Activated CD8-positive, alpha-beta memory T cell treated with anti-CD3 and anti-CD28 coated beads for 48 hours (primary cell): ENCODE measurements at regions not wholly inside any gene's neighbourhood (a gene's known extent, or its start where the extent isn't known, plus 50 kb on each side); places are given as distances from the start of the nearest gene placed in this dataset.

Source experiments
- DNase-seq, 3 experiments: peaks; one replicate each; pipeline ENCODE4 v3.0.0-alpha.2; 2020; ENCODE audit warnings: low read depth in 2 of 3, low spot score in 2 of 3

DNA sequence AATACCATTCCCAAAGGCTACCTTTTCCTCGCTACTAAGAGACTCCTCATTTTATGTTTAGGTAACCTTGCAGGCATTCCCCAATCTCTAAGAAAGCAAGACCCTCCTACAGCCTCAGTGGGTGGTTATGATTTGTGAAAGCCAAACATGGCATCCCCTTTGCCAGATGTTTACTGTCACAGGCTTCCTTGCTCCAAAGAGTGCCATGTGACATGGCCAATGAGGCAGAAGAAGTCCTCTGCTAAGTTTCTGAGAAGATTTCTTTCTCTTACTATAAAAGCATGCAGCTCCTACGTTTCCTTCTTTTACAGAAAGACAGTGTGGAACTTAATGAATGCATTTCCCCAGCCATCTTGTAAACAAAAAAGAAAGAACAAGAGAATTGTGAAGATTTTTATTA is 688.2 kb downstream of the TBC1D32 start:
- no peak for DNase-seq

DNA sequence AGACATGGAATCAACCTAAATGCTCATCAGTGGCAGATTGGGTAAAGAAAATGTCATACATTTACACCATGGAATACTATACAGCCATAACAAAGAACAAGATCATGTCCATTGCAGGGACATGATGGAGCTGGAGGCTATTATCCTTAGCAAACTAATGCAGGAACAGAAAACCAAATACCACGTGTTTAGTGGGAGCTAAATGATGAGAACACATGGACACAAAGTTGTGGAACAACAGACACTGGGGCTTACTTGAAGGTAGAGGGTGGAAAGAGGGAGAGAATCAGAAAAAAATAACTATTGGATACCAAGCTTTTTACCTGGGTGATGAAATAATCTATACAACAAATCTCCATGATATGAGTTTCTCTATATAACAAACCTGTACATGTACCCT is 701.3 kb downstream of the TBC1D32 start:
- no peak for DNase-seq

DNA sequence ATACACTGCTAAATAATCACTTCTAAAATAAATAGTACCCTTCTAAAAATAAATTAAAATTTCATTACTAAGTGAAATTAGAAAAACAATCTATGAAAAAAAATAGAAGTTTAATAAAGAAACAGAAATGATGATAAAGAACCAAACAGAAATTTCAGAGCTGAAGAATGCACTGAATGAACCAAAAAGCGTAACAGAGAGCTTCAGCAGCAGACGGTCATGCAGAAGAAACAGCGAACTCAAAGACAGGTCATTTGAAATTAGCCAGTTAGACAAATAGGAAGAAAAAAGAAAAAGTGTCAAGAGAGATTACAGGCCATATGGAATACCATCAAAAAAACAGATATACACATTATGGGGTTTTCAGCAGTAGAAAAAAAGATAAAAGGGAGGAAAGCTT is 706.7 kb downstream of the TBC1D32 start:
- DNase-seq: no peak

DNA sequence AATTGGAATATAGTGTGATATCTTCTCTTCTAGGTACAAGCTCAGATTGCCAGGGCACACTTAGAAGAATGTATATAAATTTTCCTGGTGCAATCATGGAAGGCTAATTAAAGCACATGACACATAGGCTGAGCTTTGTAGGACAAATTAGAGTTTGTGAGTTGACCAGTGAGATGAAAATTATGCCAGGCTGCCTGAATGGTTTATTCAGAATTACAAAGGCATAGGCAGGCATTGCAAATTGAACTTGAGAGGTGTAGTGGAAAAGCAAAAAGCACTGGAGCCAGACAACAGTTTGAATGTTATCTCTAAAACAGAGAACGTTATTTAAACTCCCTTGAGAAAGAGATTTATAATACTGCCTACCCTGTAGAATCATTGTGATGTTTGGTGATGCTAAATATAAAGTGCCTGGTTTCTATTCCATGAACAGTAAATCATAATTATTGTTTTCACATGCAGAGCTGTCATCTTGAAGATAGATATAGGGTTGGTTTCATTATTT is 712.1 kb downstream of the TBC1D32 start:
- no peak for DNase-seq

DNA sequence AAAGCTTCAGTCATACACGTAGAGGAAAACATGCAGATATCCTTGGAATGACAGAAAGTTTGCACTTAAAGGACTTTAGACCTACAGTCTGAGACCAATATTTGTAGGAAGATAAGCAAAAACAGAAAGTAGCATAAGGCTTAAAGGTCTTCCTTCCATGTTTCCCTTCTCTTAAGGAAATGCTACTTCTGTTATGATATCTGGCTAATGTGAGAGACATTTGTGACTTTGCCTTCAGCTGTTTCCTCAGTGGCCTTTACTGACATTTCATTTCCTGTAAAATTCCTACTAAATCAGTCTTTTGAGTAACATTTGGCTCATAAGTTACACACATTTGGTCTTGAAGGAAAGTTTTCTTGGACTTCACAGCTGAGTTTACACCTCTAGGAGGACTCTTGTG is 713.4 kb downstream of the TBC1D32 start:
- DNase-seq: no peak

DNA sequence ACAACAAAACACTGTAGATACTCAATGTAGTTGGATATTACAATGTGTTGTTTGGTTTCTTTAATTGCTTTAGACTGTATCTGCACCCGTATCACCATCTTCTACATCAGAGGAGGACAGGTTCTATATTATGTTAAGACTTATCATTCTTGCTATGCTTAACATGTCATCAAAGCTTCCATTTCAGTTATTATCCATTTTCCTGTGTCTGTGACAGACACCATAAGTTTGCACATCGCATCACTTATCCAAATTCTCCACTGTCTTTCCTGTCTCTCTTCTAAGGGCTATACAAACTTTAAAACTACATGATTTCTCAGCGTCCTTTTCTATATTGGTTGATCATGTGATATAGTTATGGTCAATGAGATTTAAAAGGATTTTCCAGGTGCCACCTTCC is 719.0 kb downstream of the TBC1D32 start:
- DNase-seq: no peak

DNA sequence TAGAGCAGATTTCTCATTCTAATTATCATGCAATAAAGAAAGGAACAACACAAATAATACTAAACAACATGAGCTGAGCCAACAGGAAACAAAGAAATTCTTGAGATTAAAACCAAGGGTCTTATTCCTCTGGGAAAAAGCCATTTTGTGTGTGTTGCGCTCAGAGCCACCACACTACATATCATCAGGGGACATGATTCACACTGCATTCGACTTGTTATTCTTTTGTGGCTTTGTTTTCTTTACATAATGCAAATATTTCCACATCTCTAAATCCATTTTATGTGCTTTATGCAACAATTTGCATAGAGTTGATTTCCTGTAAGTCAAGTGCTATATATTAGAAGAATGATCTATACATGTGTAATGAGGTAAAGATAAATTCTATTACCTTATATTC is 719.6 kb downstream of the TBC1D32 start:
- no peak for DNase-seq

DNA sequence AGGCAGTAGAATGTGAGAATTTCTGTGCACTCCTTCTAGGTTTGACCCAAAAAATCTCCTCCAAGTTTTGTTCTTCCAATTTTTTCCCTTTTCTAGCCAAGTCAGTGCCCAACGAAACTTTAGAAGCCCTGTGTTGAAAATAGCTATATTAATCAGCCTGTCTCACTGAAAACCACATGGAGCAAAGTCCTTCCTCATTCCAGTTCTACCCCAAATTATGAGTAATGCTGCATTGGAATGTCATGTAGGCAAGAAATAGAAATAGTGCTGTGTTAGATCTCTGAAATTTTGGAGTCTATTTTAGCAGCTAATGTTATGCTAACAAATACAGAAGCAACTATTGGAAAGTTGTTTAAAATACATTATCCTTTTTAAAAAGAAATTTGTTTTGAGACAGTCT is 725.5 kb downstream of the TBC1D32 start:
- DNase-seq: no peak

DNA sequence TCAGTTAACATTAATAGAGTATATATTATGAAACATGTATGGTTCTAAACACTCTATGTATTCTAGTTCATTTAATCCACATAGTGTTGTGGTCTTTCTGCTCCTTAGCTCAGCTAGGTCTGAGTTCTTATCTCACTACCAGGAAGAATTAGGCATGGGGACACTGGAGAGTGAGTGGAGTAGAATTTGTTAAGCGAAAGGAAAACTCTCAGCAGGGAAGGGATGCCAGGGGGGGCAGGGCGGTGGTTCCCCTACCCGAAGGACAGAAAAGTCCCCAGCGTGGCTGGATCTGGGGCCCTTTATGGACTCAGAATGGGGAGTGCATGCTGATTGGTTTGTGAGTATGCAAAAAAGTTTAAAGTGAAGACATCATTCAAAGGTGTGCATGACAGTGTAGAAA is 727.5 kb downstream of the TBC1D32 start:
- no peak for DNase-seq

DNA sequence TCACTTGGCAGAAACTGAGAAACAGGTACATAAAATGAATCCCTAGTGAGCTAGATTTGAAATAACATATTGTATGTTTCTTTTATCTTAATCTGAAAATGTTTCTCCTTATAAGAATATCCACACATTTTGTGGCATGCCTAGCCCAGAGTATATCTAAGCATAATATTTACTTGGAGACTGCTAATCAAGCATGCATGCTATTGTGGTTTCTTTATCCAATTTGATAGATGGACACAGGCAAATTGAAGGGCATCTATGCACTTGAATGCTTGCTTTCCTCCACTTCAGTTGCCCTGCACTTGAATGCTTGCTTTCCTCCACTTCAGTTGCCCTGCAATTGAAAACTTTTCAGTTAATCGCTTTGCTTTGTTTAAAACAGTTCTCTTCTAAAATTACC is 729.8 kb downstream of the TBC1D32 start:
- no peak for DNase-seq

DNA sequence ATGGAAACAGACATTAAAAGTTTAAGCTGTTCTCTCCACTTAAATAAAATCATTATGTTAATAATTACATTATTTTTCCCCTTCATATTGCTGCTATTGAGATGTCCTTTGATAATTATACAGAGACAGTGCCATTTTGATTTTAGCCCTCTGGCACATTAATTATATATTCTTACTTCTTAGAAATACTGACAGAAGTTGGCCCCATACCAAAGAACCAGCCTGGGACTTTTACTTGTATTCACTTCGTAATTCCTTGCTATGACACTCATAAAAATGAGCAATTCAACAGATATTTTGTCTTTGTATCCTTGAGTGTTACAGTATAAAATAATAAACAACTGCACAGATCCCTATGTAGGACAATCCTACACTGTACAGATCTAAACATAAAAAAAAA is 743.7 kb downstream of the TBC1D32 start:
- DNase-seq: no peak

DNA sequence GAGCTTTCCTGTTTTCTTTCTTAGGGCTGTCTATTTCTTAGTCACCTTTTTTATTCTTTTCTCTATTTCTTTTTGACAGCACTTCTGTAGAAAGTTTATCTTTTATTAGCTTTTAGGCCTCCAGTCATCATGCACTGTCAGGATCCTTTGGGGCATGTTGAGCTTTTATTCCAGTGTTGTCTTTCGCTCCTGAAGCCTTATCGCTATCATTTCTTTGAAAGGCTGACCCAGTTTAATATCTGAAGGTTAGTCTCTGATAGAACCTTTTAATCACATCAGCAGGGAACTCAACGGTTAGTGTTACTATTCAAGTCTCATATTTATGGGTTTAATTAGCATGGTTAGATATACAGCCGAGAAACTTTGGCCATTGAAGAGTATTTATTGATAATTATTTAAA is 745.9 kb downstream of the TBC1D32 start:
- no peak for DNase-seq

DNA sequence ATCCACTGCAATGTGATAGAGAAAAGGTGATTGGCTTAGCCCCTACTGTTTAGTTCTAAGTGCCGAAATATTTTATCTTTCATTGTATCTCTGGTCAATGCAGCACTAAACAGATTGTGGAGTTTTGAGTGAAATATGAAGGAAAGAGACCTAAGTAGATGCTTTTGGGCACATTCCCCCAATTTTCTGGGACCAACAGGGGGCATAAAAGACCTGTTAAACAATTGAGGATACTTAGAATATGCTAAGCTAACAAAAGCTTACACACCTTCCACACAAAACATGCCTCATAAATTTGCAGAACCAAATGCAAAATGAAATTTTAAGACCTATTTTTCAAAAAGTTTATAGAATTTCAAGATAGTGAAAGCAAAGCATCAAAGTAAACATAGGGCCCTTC is 746.9 kb downstream of the TBC1D32 start:
- DNase-seq: no peak

DNA sequence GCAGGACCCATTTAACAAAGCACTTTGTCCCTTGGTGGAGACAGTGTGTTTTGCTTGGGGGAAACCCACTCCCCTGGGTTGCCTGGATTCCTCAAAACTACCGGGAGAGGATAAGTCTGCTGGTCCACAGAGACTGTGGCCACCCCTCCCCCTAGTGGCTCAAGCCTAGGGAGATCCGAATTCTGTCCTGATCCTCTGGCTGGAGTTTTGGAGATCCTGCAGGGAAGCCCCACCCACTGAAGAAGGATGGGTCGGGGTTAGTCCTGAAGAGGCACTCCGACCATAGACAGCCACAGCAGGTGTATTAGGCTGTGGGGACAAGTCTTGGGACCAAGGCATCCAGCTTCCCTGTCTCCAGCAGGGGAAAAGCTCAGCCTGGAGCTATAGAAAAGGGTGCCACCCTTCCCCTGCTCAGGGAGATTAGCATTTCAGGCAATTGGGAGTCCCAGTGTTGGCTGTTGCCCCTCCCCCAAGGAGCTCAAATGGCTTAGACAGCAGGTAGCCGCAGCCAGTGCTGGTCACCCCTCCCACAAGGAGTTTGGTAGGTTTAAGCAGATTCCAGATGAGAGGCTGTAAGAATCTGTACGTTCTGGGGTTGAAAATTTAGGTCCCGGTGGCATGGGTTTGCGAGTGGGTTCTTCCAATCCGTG is 750.0 kb downstream of the TBC1D32 start:
- DNase-seq: no peak

DNA sequence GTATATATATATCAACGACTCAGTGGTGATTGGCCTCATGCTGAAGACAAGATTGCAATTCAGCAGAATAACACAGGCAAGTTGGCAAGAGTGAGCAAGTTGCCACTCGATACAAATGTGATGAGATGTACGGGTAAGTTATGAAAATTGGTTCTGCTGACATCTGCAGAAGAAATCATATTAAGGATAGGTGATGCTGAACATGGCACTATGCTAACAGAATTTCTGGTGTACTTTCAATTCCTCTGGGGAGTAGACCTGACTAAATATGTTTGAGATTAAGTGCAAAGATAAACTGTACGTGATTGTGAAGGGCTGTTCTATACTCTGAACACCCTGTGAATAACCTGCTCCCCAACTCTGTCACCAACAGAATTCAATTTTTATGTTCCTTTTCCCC is 758.2 kb downstream of the TBC1D32 start:
- DNase-seq: no peak

DNA sequence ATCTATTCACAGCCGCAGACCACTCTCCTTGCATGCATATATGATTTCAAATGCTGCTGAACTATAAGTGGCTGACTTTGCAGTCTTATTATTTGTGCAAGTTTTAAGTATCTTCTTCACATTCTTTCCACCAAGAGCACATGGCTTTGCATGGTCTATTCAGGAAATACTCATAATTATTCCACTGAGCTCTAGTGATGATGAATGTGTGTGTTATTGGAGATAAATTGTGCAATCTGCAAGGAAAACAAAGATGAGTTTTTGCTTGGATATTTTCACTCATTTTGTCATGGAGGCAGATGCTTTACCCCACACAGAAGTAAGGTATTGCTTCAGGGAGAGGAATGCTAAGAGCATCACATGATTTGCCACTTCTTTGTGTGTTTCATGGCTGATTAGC is 764.6 kb downstream of the TBC1D32 start:
- DNase-seq: no peak

DNA sequence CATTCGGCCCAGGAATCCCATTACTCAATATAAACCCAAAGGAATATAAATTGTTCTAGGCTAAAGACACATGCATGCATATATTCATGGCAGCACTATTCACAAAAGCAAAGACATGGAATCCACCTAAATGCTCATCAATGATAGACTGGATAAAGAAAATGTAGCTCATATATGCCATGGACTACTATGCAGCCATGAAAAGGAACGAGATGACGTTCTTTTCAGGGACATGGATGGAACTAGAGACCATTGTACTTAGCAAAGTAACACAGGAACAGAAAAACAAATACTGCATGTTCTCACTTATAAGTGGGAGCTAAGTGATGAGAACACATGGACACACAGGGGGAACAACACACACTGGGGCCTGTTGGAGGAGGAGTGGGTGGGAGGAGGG is 769.5 kb downstream of the TBC1D32 start:
- DNase-seq: no peak

DNA sequence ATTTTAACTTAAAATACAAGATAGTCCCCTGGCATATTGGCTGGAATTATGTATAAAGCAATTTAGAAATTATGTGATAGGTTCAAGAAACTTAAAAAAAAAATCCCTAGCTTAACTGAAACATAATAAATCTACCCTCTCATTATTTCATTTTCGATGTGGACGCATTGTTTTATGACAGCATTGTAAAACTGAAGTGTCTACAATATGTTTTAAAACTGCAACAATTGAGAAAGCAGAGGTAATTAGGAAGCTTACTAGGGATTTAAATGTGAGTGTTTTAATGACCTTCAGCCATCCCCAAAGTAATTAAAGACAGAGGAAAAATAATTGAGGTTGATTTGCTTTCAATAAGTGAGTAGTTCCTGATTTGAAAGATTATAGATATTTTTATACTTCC is 776.0 kb downstream of the TBC1D32 start:
- no peak for DNase-seq

DNA sequence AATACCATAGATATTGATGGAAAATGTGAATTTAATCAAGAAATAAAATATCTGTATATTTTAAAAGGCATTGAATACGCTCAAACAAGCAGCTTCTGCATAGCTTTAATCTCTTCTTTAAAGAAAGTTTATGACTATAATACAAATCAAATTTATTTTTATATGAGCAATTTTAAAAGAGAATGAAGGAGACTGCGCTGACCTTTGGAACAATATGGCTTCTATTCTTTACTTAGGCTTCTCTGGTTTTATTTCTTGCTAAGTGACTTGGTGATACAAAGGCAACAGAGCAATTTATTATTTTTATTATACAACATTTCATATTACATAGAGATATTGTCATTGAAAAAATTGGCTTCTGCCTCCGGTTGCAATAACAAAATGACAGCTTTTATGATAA is 776.7 kb downstream of the TBC1D32 start:
- no peak for DNase-seq

DNA sequence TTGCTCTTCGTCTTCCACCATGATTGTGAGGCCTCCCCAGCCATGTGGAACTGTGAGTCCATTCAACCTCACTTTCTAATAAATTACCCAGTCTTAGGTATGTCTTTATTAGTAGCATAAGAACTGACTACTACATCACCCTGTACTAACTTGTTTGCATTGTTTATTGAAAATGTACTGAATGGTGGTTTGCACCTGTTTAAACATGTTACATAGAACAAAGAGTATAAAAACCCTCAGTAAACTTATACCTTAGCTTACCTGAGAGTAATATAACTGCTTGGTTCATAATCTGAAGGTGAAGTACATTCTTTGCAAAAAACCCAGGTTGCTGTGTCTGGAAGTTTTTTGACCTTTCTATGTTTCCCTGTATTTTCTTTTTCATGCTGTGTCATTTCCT is 777.8 kb downstream of the TBC1D32 start:
- DNase-seq: no peak

DNA sequence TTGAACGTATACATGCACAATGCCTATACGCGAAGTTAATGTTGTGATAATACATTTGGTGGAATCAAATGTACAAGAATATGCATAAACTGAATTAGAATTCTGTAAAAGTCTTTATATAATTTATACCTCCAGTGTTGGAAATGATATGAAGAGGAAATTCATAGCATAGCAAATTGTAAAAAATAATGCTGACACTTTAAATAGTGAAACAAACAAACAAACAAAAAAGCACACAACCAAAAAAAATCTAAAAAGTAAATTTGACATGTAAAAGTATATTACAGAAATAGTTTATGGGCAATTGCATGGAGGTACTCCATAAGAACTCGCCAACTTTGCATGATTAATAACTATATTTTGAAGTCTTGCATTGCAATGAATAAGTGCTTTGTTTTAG is 780.9 kb downstream of the TBC1D32 start:
- no peak for DNase-seq

DNA sequence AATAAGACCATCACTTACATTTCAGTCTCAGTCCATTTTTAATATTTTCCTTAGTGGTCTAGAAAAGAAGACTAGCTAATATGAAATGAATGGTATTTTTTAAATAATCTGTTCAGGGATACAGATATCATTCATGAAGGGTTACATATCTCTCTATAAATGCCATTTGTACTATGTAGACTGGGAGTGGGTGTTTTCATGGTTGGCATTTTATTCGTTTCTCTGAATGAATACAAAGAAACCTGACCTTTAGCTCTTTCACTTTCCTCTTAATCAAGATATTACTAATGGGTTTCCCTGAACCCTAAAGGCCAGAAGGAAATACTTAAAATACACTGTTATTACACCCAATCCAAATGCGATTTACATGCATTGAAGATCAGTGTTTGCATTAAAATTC is 788.9 kb downstream of the TBC1D32 start:
- DNase-seq: no peak

DNA sequence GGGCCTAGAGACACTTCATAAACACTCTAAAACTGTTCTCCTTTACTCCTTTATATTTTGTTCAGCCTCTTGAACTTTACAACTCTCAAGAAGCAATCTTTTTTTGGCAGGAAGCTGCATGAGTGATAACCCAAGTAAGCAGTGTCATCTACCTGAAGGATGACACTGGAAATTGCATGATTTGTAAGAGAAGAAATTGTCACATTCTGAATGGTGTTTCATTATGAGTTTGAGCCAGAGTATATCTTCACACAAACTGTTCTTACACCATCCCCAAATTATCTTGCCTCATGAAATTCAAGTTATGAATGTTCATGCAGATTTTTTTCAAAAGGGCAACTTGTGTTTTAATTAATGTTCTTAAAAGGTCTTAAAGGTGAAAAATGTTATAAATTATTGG is 799.3 kb downstream of the TBC1D32 start:
- no peak for DNase-seq

DNA sequence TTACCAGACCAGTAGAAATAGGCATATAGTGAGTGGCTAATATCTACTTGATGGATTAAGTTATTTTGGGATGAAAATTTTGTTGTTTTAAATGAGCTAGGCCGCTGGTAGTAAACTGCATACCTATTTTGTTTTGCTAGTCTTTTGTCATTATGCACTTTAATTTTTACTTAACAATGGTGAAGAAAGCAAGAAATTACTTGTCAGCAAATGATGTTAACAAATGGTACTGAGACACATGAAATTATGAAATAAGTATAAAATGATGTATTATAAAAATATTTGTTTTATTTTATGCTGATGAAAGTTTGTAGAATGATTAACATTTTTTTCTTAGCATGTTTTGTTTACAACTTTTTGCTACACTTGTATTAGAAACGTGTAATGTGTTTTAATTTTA is 807.7 kb downstream of the TBC1D32 start:
- DNase-seq: no peak
